NCI-H1105 (cell line): ENCODE measurements at regions not wholly inside any gene's neighbourhood (a gene's known extent, or its start where the extent isn't known, plus 50 kb on each side); places are given as distances from the start of the nearest gene placed in this dataset.

ENCODE experiments used
- DNase-seq: peaks from one replicate; lab custom pipeline; 2025; lab: John Stamatoyannopoulos, UW

DNA sequence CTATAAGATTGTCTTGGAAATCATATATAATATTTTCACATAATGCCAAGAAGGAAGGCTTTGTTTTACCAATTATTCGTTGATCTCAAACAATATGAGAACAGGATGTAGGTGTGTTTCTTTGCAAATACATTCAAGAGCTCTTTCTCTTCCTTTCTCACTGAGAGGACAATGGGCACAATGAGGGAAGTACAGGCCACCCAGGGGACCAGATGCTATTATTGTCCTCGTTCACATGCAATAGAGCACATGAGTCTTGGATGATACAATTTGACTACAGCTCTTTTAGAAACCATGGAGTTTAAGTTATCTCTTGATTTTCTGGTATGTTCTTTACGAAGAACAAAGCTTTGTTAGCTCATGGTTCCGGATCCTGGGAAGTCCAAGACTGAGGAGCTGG is 323.7 kb upstream of the KLF6 start:
- no peak for DNase-seq

DNA sequence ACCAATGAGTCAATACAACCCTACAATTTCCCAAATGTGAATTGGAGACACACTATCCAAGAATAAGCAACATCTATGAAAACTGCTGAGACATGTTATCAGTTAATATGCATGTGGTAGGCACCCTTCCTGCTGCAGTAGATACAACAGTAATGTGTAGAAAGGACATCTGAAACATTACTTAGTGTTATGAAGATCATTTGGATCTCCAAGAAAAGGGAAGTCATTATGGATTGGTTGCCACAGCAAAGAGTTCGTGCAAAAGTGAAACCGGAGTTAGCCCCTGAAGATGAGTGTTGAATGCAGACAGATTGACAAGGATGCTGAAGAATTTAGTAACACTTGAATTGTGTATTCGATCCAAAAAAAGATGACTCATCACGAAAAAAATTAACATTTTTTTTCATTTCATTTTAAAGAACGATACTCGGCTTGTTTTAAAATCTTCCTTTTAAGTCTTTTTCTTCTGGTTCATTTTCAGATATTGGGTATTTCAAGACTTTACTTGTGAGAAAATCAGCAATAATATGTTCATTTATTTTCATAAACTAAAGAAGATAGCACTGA is 322.4 kb upstream of the KLF6 start:
- no peak for DNase-seq

GRCh38 chr10:4103603-4104002 is 318.6 kb upstream of the KLF6 start:
- no peak for DNase-seq

DNA sequence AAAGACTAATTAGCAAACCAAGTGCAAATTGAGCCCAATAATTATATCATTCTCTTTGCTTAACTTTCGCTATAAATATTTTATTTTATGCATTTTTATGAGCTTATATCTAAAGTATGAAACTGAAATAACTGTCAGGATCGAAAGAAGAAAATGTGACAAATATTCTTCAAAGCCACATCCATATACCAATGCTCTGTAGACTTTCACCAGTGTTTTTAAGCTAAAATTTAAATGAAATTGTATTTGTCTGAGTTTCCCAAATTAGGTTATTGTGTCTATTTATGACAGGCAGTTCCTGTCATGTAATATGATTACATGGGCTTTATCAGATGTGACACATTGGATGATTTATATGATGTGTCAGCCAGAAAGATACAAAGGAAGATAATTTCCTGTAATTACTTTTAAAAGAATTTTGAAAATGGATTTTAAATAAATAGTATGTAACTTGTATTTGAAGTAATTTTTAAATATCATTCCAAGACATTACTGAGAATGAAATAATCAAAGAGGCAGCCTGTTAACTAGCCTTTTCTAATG is 317.9 kb upstream of the KLF6 start:
- no peak for DNase-seq

DNA sequence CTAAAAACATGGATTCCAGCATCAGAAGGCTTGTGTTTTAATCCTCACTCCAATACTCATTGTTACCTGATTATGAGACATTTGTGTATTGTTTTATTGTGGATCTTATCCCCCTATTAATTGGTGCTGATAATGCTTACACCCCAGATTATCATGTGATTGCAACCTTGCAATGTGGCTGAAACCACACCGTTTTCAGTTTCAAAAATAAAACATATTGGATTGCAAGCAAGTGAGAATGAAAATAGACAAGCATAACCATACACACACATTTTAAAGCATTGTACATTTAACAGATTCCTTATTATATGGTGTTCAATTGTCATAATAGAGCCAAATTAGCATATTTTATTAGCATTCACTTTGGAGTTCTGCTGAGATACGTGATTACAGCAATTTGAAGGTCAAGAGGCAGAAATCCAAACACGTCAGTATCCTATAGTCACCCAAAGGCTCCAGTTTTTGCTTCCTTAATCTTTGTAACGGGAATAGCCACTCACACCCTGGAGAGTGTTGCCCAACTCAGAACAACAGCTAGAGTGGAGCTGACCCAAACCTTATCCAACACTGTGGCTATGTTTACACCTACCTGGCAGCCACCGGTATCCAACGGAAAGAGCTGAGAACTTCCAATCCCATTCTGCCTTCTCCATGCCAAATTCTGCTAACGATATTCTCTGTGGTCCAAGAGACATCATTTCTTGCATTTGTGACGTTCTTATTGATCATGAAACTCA is 317.1 kb upstream of the KLF6 start:
- no peak for DNase-seq

GRCh38 chr10:4100380-4100779 is 315.4 kb upstream of the KLF6 start:
- no peak for DNase-seq

DNA sequence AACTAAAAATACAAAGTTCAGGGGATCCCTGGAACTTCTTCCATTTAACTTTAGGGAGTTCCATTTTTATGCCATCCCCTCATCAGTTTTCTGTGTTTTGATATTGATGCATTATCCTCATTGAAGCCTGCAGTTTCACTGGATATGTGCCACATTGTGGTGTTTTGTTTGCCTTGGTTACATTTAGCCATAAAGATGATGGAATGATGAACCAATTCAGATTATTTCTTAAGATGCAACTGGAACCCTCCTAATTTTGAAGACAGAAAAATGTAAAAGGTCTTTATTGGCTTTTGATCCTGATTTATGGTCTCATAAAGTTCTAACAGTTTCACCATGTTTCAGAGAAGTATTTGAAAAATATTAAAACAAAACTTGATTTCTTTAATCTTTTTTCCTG is 314.2 kb upstream of the KLF6 start:
- DNase-seq: no peak

DNA sequence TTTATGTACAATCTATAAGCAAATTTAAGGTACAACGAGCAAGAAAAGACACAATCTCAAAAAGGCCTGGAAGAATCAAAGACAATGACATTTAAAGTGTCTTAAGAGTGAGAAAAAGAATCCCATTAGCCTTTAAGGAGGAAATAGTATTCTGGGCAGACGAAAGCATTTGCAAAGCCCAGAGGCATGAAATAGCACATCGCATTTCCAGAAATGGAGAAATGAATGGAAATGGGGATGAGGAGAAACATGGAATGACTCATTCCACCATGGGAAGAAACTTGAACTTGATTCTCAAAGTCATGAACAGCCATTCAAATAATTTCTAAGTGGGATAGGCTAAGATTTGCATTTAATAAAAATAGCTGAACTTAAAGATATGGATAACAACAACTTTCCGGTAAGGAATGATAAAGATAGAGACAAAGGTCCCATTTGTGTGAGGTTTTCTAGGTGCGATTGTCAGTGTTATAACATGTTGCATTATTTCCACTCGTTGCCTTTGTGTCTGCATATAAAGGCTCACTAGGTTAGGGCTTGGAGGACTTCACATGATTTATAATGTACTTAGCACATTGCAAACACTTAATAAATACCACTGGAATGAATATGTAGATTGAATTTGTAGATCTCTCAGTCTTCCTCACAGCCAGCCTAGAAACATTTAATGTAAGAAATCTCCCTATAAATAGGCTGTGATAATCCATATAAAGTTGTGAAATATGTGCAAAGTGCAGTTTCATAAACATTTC is 310.3 kb upstream of the KLF6 start:
- DNase-seq: no peak

DNA sequence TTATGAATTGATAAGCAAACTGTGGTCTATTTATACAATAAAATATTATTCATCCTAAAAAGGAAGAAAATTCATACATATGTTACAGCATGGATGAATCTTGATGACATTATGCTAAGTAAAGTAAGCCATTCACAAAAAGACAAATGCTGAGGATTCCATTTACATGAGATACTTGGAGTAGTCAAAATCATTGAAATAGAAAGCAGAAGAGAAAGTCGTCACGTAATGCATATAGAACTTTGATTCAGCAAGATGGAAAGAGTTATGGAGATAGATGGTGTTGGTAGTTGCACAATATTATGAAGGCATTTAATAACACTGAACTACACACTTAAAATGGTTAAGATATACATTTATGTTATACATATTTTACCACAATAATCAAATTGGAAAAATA is 309.7 kb upstream of the KLF6 start:
- no peak for DNase-seq

DNA sequence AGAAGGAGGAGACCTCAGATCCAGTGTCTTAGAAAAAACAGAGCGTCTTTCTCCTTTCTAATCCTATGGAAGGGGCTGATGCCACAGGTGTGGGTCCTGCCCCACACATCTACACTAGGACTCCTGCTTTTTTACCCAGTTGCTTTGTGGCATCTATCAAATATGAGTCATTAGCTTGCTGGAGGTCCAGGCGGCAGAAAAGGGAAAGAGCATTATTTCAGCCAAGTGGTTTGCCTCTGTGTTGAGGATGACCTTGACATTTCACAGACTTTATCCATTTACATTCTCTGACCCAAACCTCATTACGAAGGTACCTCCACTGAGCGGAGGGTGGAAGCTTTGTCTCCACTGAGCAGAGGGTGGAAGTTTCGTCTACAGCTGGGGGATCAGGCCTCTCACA is 308.4 kb upstream of the KLF6 start:
- DNase-seq: no peak

DNA sequence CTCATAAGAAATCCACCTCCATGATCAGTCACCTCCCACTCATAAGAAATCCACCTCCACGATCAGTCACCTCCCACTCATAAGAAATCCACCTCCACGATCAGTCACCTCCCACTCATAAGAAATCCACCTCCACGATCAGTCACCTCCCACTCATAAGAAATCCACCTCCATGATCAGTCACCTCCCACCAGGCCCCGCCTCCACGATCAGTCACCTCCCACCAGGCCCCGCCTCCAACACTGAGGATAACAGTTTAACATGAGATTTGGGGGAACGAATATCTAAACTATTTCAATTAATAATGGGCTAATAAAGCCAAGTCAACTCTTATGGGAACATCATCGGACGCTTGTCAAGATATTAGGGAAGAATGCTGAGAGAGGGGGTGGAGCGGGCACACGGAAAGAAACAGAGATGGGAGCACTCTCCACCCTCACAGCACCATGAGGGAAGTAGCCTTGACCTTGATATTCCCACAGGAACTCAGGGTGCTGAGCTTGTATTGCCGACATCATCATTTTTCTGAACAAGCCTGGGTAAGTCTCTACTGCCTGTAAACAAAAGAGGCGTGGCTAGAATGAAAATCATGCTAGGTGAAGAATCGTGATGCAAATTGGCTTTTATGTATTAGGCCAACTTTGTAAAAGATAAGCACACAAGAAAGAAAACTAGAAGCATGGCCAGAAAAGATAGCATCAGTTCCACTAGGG is 303.5 kb upstream of the KLF6 start:
- no peak for DNase-seq

DNA sequence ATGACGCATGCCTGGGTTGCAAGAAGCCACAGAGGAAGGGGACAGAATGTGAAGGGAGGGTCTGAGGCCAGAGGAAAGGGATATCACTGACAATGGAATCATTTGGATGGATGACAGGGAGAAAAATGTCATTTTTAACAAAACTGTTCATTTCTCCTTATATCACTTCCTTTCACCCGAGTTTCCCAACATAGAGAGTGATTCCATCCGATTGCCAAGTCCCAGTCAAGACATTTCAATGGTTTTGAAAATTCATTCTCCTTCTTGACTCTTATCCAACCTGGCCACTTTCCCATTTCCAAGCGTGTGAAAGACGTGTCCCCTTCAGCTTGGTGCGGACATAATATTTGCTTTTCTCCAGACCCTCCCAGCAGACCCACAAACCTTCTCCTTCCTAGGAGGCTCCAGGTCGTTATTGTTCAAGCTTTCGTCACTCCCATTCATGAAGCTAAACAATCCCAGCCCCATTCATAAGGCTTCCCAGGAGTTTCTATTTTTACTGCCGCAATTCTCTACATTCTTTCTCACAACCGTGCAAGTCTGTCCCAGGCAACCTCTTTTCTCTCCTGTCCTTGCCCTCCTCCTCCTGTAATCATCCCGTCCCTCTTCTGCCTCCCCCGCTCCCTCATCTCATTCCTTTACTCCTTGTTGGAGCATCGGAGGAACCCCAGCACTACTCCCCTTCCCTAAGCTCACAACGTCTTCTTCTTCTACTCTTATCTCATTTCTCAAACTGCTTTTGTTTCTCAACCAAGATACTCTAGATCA is 301.3 kb upstream of the KLF6 start:
- no peak for DNase-seq

- no peak for DNase-seq
Observed at GRCh38 chr10:4083509-4084003, 298.5 kb upstream of the KLF6 start.

DNA sequence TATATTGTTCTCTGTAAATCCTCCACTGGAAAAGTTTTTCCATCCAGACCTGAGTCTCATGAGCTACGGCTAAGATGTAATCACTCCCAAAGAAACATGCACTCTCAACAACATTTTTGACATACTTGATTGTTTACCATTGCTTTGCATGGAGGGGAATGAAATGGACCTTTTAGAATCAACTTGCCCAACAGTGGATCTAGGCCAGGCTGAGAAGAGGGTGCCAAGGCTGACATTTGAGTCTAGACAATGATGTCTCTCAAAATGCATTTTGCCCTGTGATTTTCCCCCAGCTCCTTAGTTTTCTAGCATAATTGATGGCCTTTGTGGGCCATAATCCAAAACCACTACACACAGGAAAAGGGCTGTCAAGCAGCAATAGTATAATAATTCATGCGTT is 297.9 kb upstream of the KLF6 start:
- no peak for DNase-seq

DNA sequence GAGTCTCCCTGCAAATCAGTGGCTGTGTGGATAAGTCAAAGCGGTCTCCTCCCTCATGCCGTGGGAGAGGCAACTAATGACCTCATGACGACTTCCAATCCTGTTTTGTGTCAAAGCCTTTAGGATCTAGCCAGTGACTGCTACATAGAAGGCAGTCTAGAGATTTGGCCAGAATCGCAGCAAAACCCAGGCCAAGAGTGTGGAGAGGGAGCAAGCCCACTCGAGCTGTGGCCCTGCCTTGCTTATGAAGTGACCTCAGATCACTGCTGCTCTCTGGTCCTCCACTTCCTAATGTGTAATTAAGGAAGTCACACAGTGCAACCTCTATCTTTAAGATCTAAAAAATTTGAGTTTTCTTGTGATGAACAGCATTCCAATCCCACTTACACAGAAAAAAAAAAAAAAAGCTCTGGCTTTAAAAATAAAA is 296.7 kb upstream of the KLF6 start:
- no peak for DNase-seq

DNA sequence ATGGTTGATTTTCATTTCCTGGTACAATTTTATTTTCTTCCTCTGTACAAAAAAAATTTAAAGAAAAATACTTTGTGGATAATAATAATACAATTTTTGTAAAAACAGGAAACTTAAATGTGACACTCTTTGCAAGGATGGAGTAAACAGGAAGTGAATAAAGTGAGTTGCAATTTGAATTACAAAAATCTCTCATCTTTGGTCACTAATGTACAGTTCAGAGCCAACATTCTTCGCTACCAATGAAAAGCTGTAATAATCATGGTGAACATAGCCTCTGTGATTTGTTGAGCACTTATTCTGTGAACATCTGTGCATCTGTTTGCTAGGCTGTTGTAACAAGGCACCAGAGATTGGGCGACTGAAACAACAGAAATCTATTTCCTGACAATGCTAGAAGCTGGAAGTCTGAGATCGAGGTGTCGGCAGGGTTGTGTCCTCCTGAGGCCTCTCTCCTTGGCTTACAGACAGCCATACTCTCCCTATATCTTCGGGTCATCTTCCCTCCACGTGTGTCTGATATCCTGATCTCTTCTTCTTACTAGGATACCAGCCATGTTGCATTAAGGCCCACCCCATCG is 295.3 kb upstream of the KLF6 start:
- no peak for DNase-seq

DNA sequence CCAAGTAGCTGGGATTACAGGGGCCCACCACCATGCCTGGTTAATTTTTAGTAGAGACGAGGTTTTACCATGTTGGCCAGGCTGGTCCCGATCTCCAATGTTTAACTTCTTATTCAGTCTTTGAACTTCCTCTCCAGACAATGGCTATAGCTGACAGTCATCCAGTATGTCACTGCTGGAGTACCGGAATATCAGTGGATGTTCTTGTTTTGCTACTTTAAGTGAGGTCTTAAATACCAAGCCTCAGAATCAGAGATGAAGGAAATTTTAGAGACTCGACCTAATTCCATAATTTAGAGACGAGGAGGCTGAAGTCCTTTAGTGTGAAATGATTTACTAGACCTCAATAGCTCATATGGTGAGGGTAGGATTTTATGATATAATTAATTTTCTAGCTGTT is 294.8 kb upstream of the KLF6 start:
- no peak for DNase-seq

DNA sequence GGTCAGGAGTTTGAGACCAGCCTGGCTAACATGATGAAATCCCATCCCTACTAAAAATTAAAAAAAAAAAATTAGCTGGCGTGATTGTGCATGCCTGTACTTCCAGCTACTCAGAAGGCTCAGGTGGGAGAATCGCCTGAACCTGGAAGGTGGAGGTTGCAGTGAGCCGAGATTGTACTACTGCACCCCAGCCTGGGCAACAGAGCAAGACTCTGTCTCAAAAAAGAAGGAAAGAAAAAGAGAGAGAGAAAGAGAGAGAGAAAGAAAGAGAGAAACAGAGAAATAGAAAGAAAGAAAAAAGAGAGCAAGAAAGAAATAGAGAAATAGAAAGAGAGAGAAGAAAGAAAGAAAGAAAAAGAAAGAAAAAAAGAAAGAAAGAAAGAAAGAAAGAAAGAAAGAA is 292.8 kb upstream of the KLF6 start:
- no peak for DNase-seq

- DNase-seq: no peak
Observed at GRCh38 chr10:4076983-4077382, 292.0 kb upstream of the KLF6 start.

DNA sequence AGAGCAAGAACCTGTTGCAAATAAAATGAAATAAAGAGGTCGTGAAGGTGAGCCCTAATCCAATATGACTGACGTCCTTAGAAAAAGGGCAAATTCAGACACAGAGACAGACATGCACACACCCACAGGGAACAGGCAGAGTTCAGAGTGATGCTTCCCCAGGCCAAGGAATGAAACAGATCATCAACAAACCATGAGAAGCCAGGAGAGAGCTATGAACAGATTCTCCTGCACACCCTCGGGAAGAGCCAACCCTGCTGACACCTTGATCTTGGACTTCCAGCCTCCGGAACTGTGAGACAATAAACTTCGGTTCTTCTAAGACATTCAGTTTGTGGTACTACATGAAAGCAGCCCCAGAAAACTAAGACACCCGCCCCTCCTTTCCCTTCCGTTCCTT is 290.4 kb upstream of the KLF6 start:
- DNase-seq: no peak
